Esophagus (tissue), 2 donors: ENCODE measurements at regions not wholly inside any gene's neighbourhood (a gene's known extent, or its start where the extent isn't known, plus 50 kb on each side); places are given as distances from the start of the nearest gene placed in this dataset.
"Not testable (repeated sequence)": the region's sequence is repeated elsewhere in the genome, so short reads cannot be mapped to it uniquely, and the experiment has no call there.

Experiments
- H3K27ac ChIP-seq, 2 donors: one replicate each; pipeline ENCODE4 v1.5.1; 2013; ENCODE audit warnings: low read depth in 2 of 2, mild to moderate bottlenecking in 2 of 2, inconsistent platforms in 1 of 2, low read length in 1 of 2, moderate library complexity in 1 of 2
- H3K27me3 ChIP-seq, 2 donors: one replicate each; pipeline ENCODE4 v1.6.1; 2013; ENCODE audit warnings: low read length in 2 of 2, control low read depth in 1 of 2, mild to moderate bottlenecking in 1 of 2; ENCODE audit not compliant: insufficient read depth in 2 of 2, control insufficient read depth in 1 of 2
- H3K36me3 ChIP-seq, 2 donors: one replicate each; pipeline ENCODE4 v1.6.1; 2013; ENCODE audit warnings: low read length in 1 of 2; ENCODE audit not compliant: control insufficient read depth in 2 of 2, insufficient read depth in 2 of 2
- H3K4me1 ChIP-seq, 2 donors: one replicate each; pipeline ENCODE4 v1.6.1; 2013; ENCODE audit warnings: low read length in 1 of 2; ENCODE audit not compliant: control insufficient read depth in 2 of 2, insufficient read depth in 2 of 2
- H3K4me3 ChIP-seq, 2 donors: one replicate each; pipeline ENCODE4 v1.5.1; 2013; ENCODE audit warnings: low read length in 2 of 2, mild to moderate bottlenecking in 2 of 2, low read depth in 1 of 2, moderate library complexity in 1 of 2
- H3K9me3 ChIP-seq, 2 donors: one replicate each; pipeline ENCODE4 v1.6.1; 2013; ENCODE audit warnings: mild to moderate bottlenecking in 2 of 2, low read depth in 1 of 2, low read length in 1 of 2, moderate library complexity in 1 of 2; ENCODE audit not compliant: control insufficient read depth in 2 of 2, insufficient read depth in 1 of 2
- WGBS, 2 donors: extraction: QIAGEN DNeasy Blood & Tissue Kit; methylation state at CpG; one replicate each; pipeline ENCODE4 v1.1.7; 2013; 5-methylcytosine and 5-hydroxymethylcytosine counted together
- donor health status: healthy with polysubstance abuse.
- donor health status: Bipolar disorder and iron deficiency.

- H3K4me3 ChIP-seq = no peak overlapping the region
- no peak overlapping the region for H3K27ac ChIP-seq
- peaks cover 0 to 4% of the 10 kb centered on the region in 2 donors for H3K9me3 ChIP-seq
- H3K4me1 ChIP-seq = peaks cover 0 to 2% of the 10 kb centered on the region in 2 donors
- H3K27me3 ChIP-seq = no peaks in the 10 kb centered on the region
- H3K36me3 ChIP-seq = no peaks in the 10 kb centered on the region
Measured at GRCh38 chr1:163628034-163628773, 306.4 kb downstream of the NUF2 start.

- no peak overlapping the region for H3K4me3 ChIP-seq
- H3K27ac ChIP-seq = no peak overlapping the region
- no peaks in the 10 kb centered on the region for H3K4me1 ChIP-seq
- H3K36me3 ChIP-seq = no peaks in the 10 kb centered on the region
- no peaks in the 10 kb centered on the region for H3K27me3 ChIP-seq
- WGBS, 2 donors = 88 to 89% methylated on average over 3 of the region's 3 CpGs
- H3K9me3 ChIP-seq = peaks cover 2 to 6% of the 10 kb centered on the region in 2 donors
Measured at GRCh38 chr1:163632269-163632668, 310.5 kb downstream of the NUF2 start.

- Histone ChIP-seq H3K4me1 (no peaks in the 10 kb centered on the region), H3K27me3 (no peaks in the 10 kb centered on the region), H3K4me3 (no peak overlapping the region), H3K9me3 (peaks cover 2 to 6% of the 10 kb centered on the region in 2 donors), H3K27ac (no peak overlapping the region), H3K36me3 (no peaks in the 10 kb centered on the region)
- 97 to 100% methylated on average over 1 of the region's 1 CpG for WGBS, 2 donors
Measured at GRCh38 chr1:163633366-163633765, 311.6 kb downstream of the NUF2 start.

- not testable (repeated sequence) for H3K4me3 ChIP-seq, H3K27ac ChIP-seq, H3K36me3 ChIP-seq, H3K9me3 ChIP-seq, H3K27me3 ChIP-seq, H3K4me1 ChIP-seq
- 89 to 94% methylated on average over 22 to 25 of the region's 25 CpGs for WGBS, 2 donors
Measured at GRCh38 chr1:163645676-163646075, 323.9 kb downstream of the NUF2 start.

- no peak overlapping the region for H3K27ac ChIP-seq
- no peaks in the 10 kb centered on the region for H3K4me1 ChIP-seq
- H3K27me3 ChIP-seq = no peaks in the 10 kb centered on the region
- no peaks in the 10 kb centered on the region for H3K9me3 ChIP-seq
- no peaks in the 10 kb centered on the region for H3K36me3 ChIP-seq
- 70 to 76% methylated on average over 4 of the region's 4 CpGs for WGBS, 2 donors
- no peak overlapping the region for H3K4me3 ChIP-seq
Measured at GRCh38 chr1:163650624-163651023, 328.9 kb downstream of the NUF2 start.

- Histone ChIP-seq H3K27ac (no peak overlapping the region), H3K4me3 (no peak overlapping the region), H3K4me1 (no peaks in the 10 kb centered on the region), H3K9me3 (no peaks in the 10 kb centered on the region), H3K27me3 (no peaks in the 10 kb centered on the region), H3K36me3 (no peaks in the 10 kb centered on the region)
Measured at GRCh38 chr1:163652441-163652840, 330.7 kb downstream of the NUF2 start.

- Histone ChIP-seq H3K4me3 (no peak overlapping the region), H3K36me3 (no peaks in the 10 kb centered on the region), H3K4me1 (no peaks in the 10 kb centered on the region), H3K27ac (no peak overlapping the region), H3K9me3 (no peaks in the 10 kb centered on the region), H3K27me3 (no peaks in the 10 kb centered on the region)
Measured at GRCh38 chr1:163655565-163655964, 333.8 kb downstream of the NUF2 start.

GRCh38 chr1:163656095-163656759 lies 334.5 kb downstream of the NUF2 start:
- H3K36me3 ChIP-seq = no peaks in the 10 kb centered on the region
- 53 to 59% methylated on average over 4 of the region's 4 CpGs for WGBS, 2 donors
- H3K9me3 ChIP-seq = no peaks in the 10 kb centered on the region
- H3K4me1 ChIP-seq = no peaks in the 10 kb centered on the region
- H3K27me3 ChIP-seq = no peaks in the 10 kb centered on the region
- H3K4me3 ChIP-seq = no peak overlapping the region
- H3K27ac ChIP-seq = no peak overlapping the region

GRCh38 chr1:163657719-163658118 lies 336.0 kb downstream of the NUF2 start:
- Histone ChIP-seq H3K4me1 (no peaks in the 10 kb centered on the region), H3K36me3 (no peaks in the 10 kb centered on the region), H3K9me3 (no peaks in the 10 kb centered on the region), H3K27me3 (no peaks in the 10 kb centered on the region), H3K27ac (no peak overlapping the region), H3K4me3 (no peak overlapping the region)
- WGBS, 2 donors = 52 to 77% methylated on average over 3 of the region's 3 CpGs

- Histone ChIP-seq H3K36me3 (no peaks in the 10 kb centered on the region), H3K27me3 (no peaks in the 10 kb centered on the region), H3K9me3 (no peaks in the 10 kb centered on the region), H3K4me3 (no peak overlapping the region), H3K4me1 (no peaks in the 10 kb centered on the region), H3K27ac (no peak overlapping the region)
- WGBS, 2 donors = 84 to 89% methylated on average over 8 of the region's 8 CpGs
Measured at GRCh38 chr1:163661391-163661790, 339.6 kb downstream of the NUF2 start.
